Keratinocyte (primary cell): ENCODE measurements at regions not wholly inside any gene's neighbourhood (a gene's known extent, or its start where the extent isn't known, plus 50 kb on each side); places are given as distances from the start of the nearest gene placed in this dataset.
A peak's percentile ranks its signal among the peaks of the same experiment; 100 is the strongest.

Experiments
- DNase-seq: peaks from one replicate; pipeline ENCODE4 v3.0.0-alpha.2; 2011; ENCODE audit warnings: low read depth, missing footprints, low spot score
- FAIRE-seq: peaks from 2 replicates; lab custom pipeline; 2011; peaks lifted over from hg19 to GRCh38; lab: Jason Lieb, UNC
- H2AFZ ChIP-seq: 2 replicates; pipeline ENCODE4 v1.6.0; 2012; ENCODE audit warnings: low read length, control low read depth, inconsistent platforms; ENCODE audit not compliant: control insufficient read depth
- H3K27ac ChIP-seq: 2 replicates; pipeline ENCODE4 v1.5.1; 2011; ENCODE audit warnings: low read length; ENCODE audit not compliant: control insufficient read depth, insufficient read depth
- H3K27me3 ChIP-seq: 3 replicates; pipeline ENCODE4 v1.6.0; 2011; ENCODE audit warnings: low read length; ENCODE audit not compliant: control insufficient read depth, insufficient read depth; ENCODE audit errors: extremely low read depth
- H3K36me3 ChIP-seq, 2 experiments: 2 replicates in 1 of 2; 3 replicates in 1 of 2; pipeline ENCODE4 v1.5.1; 2011; ENCODE audit warnings: low read length in 2 of 2, mild to moderate bottlenecking in 1 of 2; ENCODE audit not compliant: control insufficient read depth in 2 of 2, insufficient read depth in 2 of 2; ENCODE audit errors: extremely low read depth in 1 of 2
- H3K4me1 ChIP-seq: 3 replicates; pipeline ENCODE4 v1.5.1; 2011; ENCODE audit warnings: low read length; ENCODE audit not compliant: control insufficient read depth, insufficient read depth; ENCODE audit errors: extremely low read depth
- H3K4me2 ChIP-seq: 3 replicates; pipeline ENCODE4 v1.6.0; 2011; ENCODE audit warnings: low read depth, low read length; ENCODE audit not compliant: control insufficient read depth, insufficient read depth; ENCODE audit errors: extremely low read depth
- H3K4me3 ChIP-seq, 3 experiments: fragments of 200-600 bp in 1 of 3; sonication (generic) in 1 of 3; 2 replicates in 2 of 3; 3 replicates in 1 of 3; pipeline ENCODE4 v1.5.1; 2011 to 2016; ENCODE audit warnings: low read length in 3 of 3, mild to moderate bottlenecking in 3 of 3, control low read depth in 2 of 3, inconsistent platforms in 1 of 3, low read depth in 1 of 3, mixed read lengths in 1 of 3, mixed run types in 1 of 3, moderate library complexity in 1 of 3; ENCODE audit not compliant: control insufficient read depth in 2 of 3, insufficient read depth in 2 of 3; ENCODE audit errors: extremely low read depth in 1 of 3
- H3K79me2 ChIP-seq: 2 replicates; pipeline ENCODE4 v1.6.0; 2012; ENCODE audit warnings: low read length; ENCODE audit not compliant: control insufficient read depth, insufficient read depth
- H3K9ac ChIP-seq: 3 replicates; pipeline ENCODE4 v1.6.0; 2011; ENCODE audit warnings: low read length; ENCODE audit not compliant: control insufficient read depth, insufficient read depth; ENCODE audit errors: extremely low read depth
- H3K9me1 ChIP-seq: 3 replicates; pipeline ENCODE4 v1.6.0; 2011; ENCODE audit warnings: low read length; ENCODE audit not compliant: control insufficient read depth, insufficient read depth; ENCODE audit errors: extremely low read depth
- H3K9me3 ChIP-seq: 2 replicates; pipeline ENCODE4 v1.5.1; 2012; ENCODE audit warnings: low read depth, low read length; ENCODE audit not compliant: control insufficient read depth
- H4K20me1 ChIP-seq: 3 replicates; pipeline ENCODE4 v1.6.0; 2011; ENCODE audit warnings: low read length; ENCODE audit not compliant: control insufficient read depth, insufficient read depth; ENCODE audit errors: extremely low read depth
- EZH2 ChIP-seq: IDR thresholded peaks from one replicate; pipeline ENCODE4 v1.6.1; 2012; ENCODE audit warnings: inconsistent platforms, mild to moderate bottlenecking, low read length, moderate library complexity
- dilution Hi-C: fragments of 300-500 bp; cut with MboI; formaldehyde crosslinking; loops from one replicate; pipeline ENCODE4 v1.7.0; 2020; ENCODE audit warnings: low sequenced_read_pairs; ENCODE audit not compliant: extremely low pct_ligation_motif_present
- TF ChIP-seq, protein P1 (sequence below), 3 experiments: IDR thresholded peaks in 1 of 3; conservative IDR thresholded peaks in 1 of 3; optimal IDR thresholded peaks in 1 of 3; 2 replicates in 2 of 3; 3 replicates in 1 of 3; pipeline versions ENCODE3 to v1.5.1; 2011; ENCODE audit warnings: low read length in 3 of 3, mild to moderate bottlenecking in 3 of 3, moderate library complexity in 2 of 3, control low read depth in 1 of 3, inconsistent platforms in 1 of 3; ENCODE audit not compliant: insufficient read depth in 2 of 3; ENCODE audit errors: extremely low read depth in 1 of 3

DNA sequence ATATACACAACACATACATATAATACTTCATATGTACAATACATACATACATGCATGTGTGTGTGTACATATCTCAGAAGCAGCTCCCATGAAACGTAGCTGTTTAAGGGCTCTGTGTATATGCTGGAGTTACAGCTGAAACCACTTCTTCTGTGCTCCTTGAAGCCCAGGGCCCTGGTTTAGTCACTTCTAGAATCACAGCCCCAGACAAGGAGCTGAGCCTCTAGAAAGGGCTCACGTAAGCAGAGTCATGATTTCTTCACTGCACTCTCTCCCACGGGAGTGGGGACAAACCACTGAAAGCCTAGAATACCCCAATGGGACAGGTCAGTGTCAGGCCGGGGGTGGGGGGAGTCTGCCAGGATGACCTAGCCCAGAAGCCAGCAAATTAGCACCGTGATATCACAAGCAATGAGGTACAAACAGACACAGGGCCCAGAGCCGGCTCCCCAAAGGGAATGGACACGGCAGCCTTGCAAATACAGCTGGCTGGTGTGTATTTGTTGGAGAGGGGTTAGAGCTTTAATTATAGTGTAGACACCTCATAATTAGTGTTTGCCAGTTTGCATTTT lies 90.3 kb downstream of the C1QL2 start:
- Histone ChIP-seq H3K4me2 (no peak overlapping the region), H3K36me3 (no peaks in the 10 kb centered on the region), H3K9me3 (no peaks in the 10 kb centered on the region), H3K9ac (no peak overlapping the region), H3K4me3 (no peak overlapping the region), H3K27me3 (peaks cover 4% of the 10 kb centered on the region), H3K79me2 (no peaks in the 10 kb centered on the region), H3K9me1 (no peaks in the 10 kb centered on the region), H3K4me1 (no peaks in the 10 kb centered on the region), H2AFZ (no peak overlapping the region), H3K27ac (no peak overlapping the region), H4K20me1 (no peaks in the 10 kb centered on the region)
- DNase-seq = no peak
- no peak for FAIRE-seq
- no peak for TF ChIP-seq EZH2
- dilution Hi-C loops = no loop called here

DNA sequence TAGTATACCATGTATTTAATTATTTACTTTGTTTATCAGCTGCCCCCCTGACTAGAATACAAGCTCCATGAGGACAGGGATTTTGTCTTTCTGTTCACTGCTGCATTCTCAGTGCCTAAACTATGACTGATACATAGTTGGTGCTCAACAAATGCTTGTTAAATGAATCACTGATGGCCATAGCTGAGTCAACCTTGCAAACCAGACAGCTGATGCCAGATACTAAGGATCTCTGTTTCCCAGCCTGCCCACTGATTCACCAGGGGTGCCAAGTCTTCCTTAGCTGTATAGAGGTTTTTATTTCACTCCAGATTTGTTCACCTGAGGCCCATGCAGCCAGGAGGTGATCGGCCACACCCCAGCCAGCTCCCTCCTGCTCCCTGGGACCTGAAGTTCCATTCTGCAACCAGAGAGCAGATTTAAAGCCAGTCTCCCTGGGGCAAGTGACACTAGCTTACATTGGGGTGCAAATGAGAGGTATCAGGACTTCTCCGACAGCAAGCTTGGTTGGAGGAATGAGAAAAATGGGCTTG lies 92.2 kb downstream of the C1QL2 start:
- dilution Hi-C loops = no loop called here
- Histone ChIP-seq H3K9ac (no peak overlapping the region), H3K27ac (no peak overlapping the region), H4K20me1 (no peaks in the 10 kb centered on the region), H3K9me3 (no peaks in the 10 kb centered on the region), H3K9me1 (no peaks in the 10 kb centered on the region), H3K4me1 (no peaks in the 10 kb centered on the region), H3K79me2 (no peaks in the 10 kb centered on the region), H3K36me3 (no peaks in the 10 kb centered on the region), H3K4me3 (no peak overlapping the region), H2AFZ (no peak overlapping the region), H3K4me2 (no peak overlapping the region), H3K27me3 (peaks cover 4% of the 10 kb centered on the region)
- DNase-seq (peak; percentile 4), FAIRE-seq (no peak)
- TF ChIP-seq EZH2 = no peak
- TF ChIP-seq, protein P1, sequence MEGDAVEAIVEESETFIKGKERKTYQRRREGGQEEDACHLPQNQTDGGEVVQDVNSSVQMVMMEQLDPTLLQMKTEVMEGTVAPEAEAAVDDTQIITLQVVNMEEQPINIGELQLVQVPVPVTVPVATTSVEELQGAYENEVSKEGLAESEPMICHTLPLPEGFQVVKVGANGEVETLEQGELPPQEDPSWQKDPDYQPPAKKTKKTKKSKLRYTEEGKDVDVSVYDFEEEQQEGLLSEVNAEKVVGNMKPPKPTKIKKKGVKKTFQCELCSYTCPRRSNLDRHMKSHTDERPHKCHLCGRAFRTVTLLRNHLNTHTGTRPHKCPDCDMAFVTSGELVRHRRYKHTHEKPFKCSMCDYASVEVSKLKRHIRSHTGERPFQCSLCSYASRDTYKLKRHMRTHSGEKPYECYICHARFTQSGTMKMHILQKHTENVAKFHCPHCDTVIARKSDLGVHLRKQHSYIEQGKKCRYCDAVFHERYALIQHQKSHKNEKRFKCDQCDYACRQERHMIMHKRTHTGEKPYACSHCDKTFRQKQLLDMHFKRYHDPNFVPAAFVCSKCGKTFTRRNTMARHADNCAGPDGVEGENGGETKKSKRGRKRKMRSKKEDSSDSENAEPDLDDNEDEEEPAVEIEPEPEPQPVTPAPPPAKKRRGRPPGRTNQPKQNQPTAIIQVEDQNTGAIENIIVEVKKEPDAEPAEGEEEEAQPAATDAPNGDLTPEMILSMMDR (optimal IDR thresholded peaks at IDR 0.05 in 1 of 3, IDR thresholded peaks at IDR 0.05 in 1 of 3, conservative IDR thresholded peaks at IDR 0.05 in 1 of 3; ENCODE audit: extremely low read depth in 1 of 3, insufficient read depth in 2 of 3, low read length in 3 of 3) = no peak

DNA sequence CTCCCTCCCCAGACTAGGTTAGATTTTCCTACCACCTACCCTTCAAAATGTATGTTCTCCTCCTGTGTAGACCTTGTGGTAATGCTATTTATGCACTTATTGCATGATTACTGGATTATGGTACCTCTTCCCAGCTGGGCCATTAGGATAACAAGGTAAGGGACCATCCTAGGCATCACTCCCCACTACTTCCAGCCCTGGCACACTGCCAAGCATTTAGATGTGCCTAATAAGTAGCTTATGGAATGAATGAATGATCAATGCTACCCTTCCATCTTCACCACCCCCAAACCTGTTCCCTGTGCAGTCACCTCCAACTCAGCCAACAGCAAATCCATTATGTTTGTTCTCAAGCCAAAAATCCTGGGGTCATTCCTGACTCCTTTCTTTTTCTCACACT lies 93.4 kb downstream of the C1QL2 start:
- dilution Hi-C loops = no loop called here
- TF ChIP-seq, protein P1 (optimal IDR thresholded peaks at IDR 0.05 in 1 of 3, IDR thresholded peaks at IDR 0.05 in 1 of 3, conservative IDR thresholded peaks at IDR 0.05 in 1 of 3; ENCODE audit: extremely low read depth in 1 of 3, insufficient read depth in 2 of 3, low read length in 3 of 3) = no peak
- TF ChIP-seq EZH2 = no peak
- FAIRE-seq (no peak), DNase-seq (no peak)
- Histone ChIP-seq H2AFZ (no peak overlapping the region), H3K9me3 (no peaks in the 10 kb centered on the region), H3K36me3 (no peaks in the 10 kb centered on the region), H3K9ac (no peak overlapping the region), H3K4me1 (no peaks in the 10 kb centered on the region), H3K4me2 (no peak overlapping the region), H4K20me1 (no peaks in the 10 kb centered on the region), H3K4me3 (no peak overlapping the region), H3K9me1 (no peaks in the 10 kb centered on the region), H3K79me2 (no peaks in the 10 kb centered on the region), H3K27ac (no peak overlapping the region), H3K27me3 (peaks cover 4% of the 10 kb centered on the region)
